ENCODE measurements at regions not wholly inside any gene's neighbourhood (a gene's known extent, or its start where the extent isn't known, plus 50 kb on each side); places are given as distances from the start of the nearest gene placed in this dataset.

DNA sequence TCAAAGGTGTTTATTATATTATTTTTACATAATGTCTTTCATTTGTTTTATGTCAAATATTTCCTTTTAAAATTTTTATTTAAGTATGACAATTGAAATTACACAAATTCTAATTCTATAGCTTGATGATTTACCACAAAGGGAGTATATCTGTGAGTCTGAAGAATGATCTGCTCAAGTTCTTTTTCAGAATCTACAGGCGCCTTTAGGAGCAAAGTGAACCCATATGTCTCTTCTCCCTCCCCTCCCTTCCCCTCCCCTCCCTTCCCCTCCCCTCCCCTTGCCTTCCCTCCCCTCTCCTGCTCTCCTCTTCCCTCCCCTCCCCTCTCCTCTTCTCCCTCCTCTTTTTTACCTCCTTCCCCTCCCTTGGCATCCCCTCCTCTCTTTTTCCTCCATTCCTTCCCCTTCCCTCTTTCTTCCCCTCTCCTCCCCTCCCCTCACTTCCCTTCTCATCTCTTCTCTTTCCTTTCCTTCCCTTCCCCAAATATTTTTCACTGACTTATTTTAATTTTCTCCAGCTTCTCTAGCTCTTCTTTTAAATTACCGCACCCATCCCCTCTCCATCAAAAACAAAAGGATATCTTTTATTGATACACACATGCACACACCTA lies 495.3 kb upstream of the PIK3R1 start:
- Histone ChIP-seq H2AFZ (ENCODE audit: low read length, unreplicated experiment) (no peak overlapping the region), H3K4me3 (ENCODE audit: low read depth, low read length) (no peak overlapping the region), H3K79me2 (ENCODE audit: control insufficient read depth, insufficient read depth, low read length, unreplicated experiment) (no peaks in the 10 kb centered on the region), H3K27me3 (ENCODE audit: insufficient read depth, low read length) (no peaks in the 10 kb centered on the region), H3K27ac (ENCODE audit: low read depth, low read length) (no peak overlapping the region), H3K36me3 (ENCODE audit: insufficient read depth, low read length) (no peaks in the 10 kb centered on the region), H3K4me1 (ENCODE audit: control insufficient read depth, insufficient read depth, low read length, unreplicated experiment) (no peaks in the 10 kb centered on the region)

- H3K4me3 ChIP-seq (ENCODE audit: low read depth, low read length), result no peak overlapping the region
- H3K27ac ChIP-seq (ENCODE audit: low read depth, low read length), result no peak overlapping the region
- H2AFZ ChIP-seq (ENCODE audit: low read length, unreplicated experiment), result no peak overlapping the region
- H3K4me1 ChIP-seq (ENCODE audit: control insufficient read depth, insufficient read depth, low read length, unreplicated experiment), result no peaks in the 10 kb centered on the region
- no peaks in the 10 kb centered on the region for H3K36me3 ChIP-seq (ENCODE audit: insufficient read depth, low read length)
- no peaks in the 10 kb centered on the region for H3K27me3 ChIP-seq (ENCODE audit: insufficient read depth, low read length)
- no peaks in the 10 kb centered on the region for H3K79me2 ChIP-seq (ENCODE audit: control insufficient read depth, insufficient read depth, low read length, unreplicated experiment)
Observed at GRCh38 chr5:67702008-67702407, 505.4 kb upstream of the CD180 start.

- H3K4me3 ChIP-seq (ENCODE audit: low read depth, low read length), result no peak overlapping the region
- H2AFZ ChIP-seq (ENCODE audit: low read length, unreplicated experiment), result no peak overlapping the region
- no peak overlapping the region for H3K27ac ChIP-seq (ENCODE audit: low read depth, low read length)
Observed at GRCh38 chr5:67699560-67699959, 503.0 kb upstream of the CD180 start.

GRCh38 chr5:67696446-67696845 lies 499.8 kb upstream of the CD180 start:
- Histone ChIP-seq H3K4me3 (ENCODE audit: low read depth, low read length) (no peak overlapping the region), H3K27me3 (ENCODE audit: insufficient read depth, low read length) (no peaks in the 10 kb centered on the region), H3K36me3 (ENCODE audit: insufficient read depth, low read length) (no peaks in the 10 kb centered on the region), H3K79me2 (ENCODE audit: control insufficient read depth, insufficient read depth, low read length, unreplicated experiment) (no peaks in the 10 kb centered on the region), H3K27ac (ENCODE audit: low read depth, low read length) (no peak overlapping the region), H3K4me1 (ENCODE audit: control insufficient read depth, insufficient read depth, low read length, unreplicated experiment) (no peaks in the 10 kb centered on the region), H2AFZ (ENCODE audit: low read length, unreplicated experiment) (no peak overlapping the region)

More at GRCh38 chr5:67699560-67699959, 503.0 kb upstream of the CD180 start:
- Histone ChIP-seq H3K36me3 (ENCODE audit: insufficient read depth, low read length) (no peaks in the 10 kb centered on the region), H3K4me1 (ENCODE audit: control insufficient read depth, insufficient read depth, low read length, unreplicated experiment) (no peaks in the 10 kb centered on the region), H3K27me3 (ENCODE audit: insufficient read depth, low read length) (no peaks in the 10 kb centered on the region), H3K79me2 (ENCODE audit: control insufficient read depth, insufficient read depth, low read length, unreplicated experiment) (no peaks in the 10 kb centered on the region)

DNA sequence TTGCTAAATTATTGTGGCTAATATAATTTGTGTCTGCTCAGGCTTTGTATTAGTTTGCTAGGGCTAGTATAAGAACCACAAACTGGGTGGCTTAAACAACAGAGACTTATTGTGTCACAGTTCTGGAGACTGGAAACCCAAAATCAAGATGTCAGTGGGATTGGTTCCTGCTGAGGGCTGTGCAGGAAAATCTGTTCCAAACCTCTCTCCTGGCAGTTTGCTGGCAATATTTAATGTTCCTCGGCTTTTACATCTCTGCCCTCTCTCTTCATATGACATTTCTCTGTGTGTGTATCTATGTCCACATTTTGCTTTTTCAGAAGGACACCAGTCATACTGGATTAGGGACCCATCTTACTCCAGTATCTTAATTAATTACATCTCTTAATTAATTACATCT lies 498.8 kb upstream of the CD180 start:
- Histone ChIP-seq H3K79me2 (ENCODE audit: control insufficient read depth, insufficient read depth, low read length, unreplicated experiment) (no peaks in the 10 kb centered on the region), H3K27ac (ENCODE audit: low read depth, low read length) (no peak overlapping the region), H3K27me3 (ENCODE audit: insufficient read depth, low read length) (no peaks in the 10 kb centered on the region), H3K36me3 (ENCODE audit: insufficient read depth, low read length) (no peaks in the 10 kb centered on the region), H3K4me1 (ENCODE audit: control insufficient read depth, insufficient read depth, low read length, unreplicated experiment) (no peaks in the 10 kb centered on the region), H2AFZ (ENCODE audit: low read length, unreplicated experiment) (no peak overlapping the region), H3K4me3 (ENCODE audit: low read depth, low read length) (no peak overlapping the region)

GRCh38 chr5:67694810-67695191 lies 498.2 kb upstream of the CD180 start:
- H3K27ac ChIP-seq (ENCODE audit: low read depth, low read length), result no peak overlapping the region
- no peaks in the 10 kb centered on the region for H3K36me3 ChIP-seq (ENCODE audit: insufficient read depth, low read length)
- no peak overlapping the region for H3K4me3 ChIP-seq (ENCODE audit: low read depth, low read length)
- H3K4me1 ChIP-seq (ENCODE audit: control insufficient read depth, insufficient read depth, low read length, unreplicated experiment), result no peaks in the 10 kb centered on the region
- no peak overlapping the region for H2AFZ ChIP-seq (ENCODE audit: low read length, unreplicated experiment)
- H3K27me3 ChIP-seq (ENCODE audit: insufficient read depth, low read length), result no peaks in the 10 kb centered on the region
- H3K79me2 ChIP-seq (ENCODE audit: control insufficient read depth, insufficient read depth, low read length, unreplicated experiment), result no peaks in the 10 kb centered on the region

DNA sequence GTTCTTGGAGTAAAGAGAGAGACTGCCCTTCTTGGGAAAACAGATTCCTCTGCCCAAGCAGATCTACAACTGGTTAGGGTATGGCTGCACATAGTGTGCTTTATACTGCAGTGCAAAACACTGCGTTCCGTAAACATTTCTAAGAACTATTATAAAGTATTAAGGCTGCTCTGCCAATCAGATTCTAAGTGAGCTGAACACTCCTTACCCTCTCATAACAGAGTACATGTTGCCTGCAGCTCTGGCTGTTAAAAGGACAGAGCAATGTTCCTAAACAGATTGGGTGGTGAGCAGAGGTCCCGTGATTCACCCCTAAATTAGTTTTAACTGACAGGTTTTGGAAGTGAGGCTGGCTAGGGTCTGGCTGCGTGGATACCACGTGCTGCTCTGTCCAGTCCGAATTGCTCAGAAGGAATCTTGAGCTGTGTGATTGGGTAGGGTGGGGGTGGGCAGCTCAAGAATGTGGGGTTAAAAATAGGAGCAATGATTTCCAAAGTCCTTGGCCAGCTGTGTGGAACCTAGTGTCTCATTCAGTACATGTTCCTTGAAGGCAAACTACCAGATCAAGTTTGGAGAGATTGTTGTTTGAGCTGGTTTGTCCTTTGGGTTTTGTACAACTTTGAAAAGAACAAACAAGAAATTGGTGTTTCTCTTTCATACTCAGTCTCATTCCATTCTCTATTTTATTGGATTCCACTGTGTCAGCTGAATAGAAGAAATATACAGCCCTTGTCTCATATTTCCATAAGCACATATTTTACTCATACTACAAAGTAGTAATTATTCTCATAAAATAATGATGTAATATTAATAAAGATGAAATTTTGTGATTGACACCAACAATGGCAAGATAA lies 497.6 kb upstream of the CD180 start:
- Histone ChIP-seq H3K79me2 (ENCODE audit: control insufficient read depth, insufficient read depth, low read length, unreplicated experiment) (no peaks in the 10 kb centered on the region), H3K27me3 (ENCODE audit: insufficient read depth, low read length) (no peaks in the 10 kb centered on the region), H3K36me3 (ENCODE audit: insufficient read depth, low read length) (no peaks in the 10 kb centered on the region), H3K4me3 (ENCODE audit: low read depth, low read length) (no peak overlapping the region), H3K4me1 (ENCODE audit: control insufficient read depth, insufficient read depth, low read length, unreplicated experiment) (no peaks in the 10 kb centered on the region), H2AFZ (ENCODE audit: low read length, unreplicated experiment) (no peak overlapping the region), H3K27ac (ENCODE audit: low read depth, low read length) (no peak overlapping the region)

GRCh38 chr5:67686746-67687145 lies 490.1 kb upstream of the CD180 start:
- Histone ChIP-seq H3K4me3 (ENCODE audit: low read depth, low read length) (no peak overlapping the region), H3K4me1 (ENCODE audit: control insufficient read depth, insufficient read depth, low read length, unreplicated experiment) (no peaks in the 10 kb centered on the region)

DNA sequence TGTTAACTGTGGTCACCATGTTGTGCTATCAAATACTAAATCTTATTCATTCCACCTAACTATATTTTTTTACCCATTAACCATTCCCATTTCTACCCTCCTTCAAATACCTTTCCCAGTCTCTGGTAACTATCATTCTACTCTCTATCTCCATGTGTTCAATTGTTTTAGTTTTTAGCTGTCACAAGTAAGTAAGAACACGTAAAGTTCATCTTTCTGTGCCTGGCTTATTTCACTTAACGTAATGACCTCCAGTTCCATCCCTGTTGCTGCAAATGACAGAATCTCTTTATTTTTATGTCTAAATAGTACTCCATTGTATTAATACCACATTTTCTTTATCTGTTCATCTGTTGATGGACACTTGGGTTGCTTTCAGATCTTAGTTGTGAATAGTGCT lies 485.1 kb upstream of the CD180 start:
- Histone ChIP-seq H3K36me3 (ENCODE audit: insufficient read depth, low read length) (no peaks in the 10 kb centered on the region), H3K27me3 (ENCODE audit: insufficient read depth, low read length) (no peaks in the 10 kb centered on the region), H3K4me3 (ENCODE audit: low read depth, low read length) (no peak overlapping the region), H3K4me1 (ENCODE audit: control insufficient read depth, insufficient read depth, low read length, unreplicated experiment) (no peaks in the 10 kb centered on the region), H3K27ac (ENCODE audit: low read depth, low read length) (no peak overlapping the region), H3K79me2 (ENCODE audit: control insufficient read depth, insufficient read depth, low read length, unreplicated experiment) (no peaks in the 10 kb centered on the region), H2AFZ (ENCODE audit: low read length, unreplicated experiment) (no peak overlapping the region)

More at GRCh38 chr5:67686746-67687145, 490.1 kb upstream of the CD180 start:
- no peaks in the 10 kb centered on the region for H3K27me3 ChIP-seq (ENCODE audit: insufficient read depth, low read length)
- H3K36me3 ChIP-seq (ENCODE audit: insufficient read depth, low read length), result no peaks in the 10 kb centered on the region
- no peak overlapping the region for H3K27ac ChIP-seq (ENCODE audit: low read depth, low read length)
- no peaks in the 10 kb centered on the region for H3K79me2 ChIP-seq (ENCODE audit: control insufficient read depth, insufficient read depth, low read length, unreplicated experiment)
- no peak overlapping the region for H2AFZ ChIP-seq (ENCODE audit: low read length, unreplicated experiment)

- no peaks in the 10 kb centered on the region for H3K4me1 ChIP-seq (ENCODE audit: control insufficient read depth, insufficient read depth, low read length, unreplicated experiment)
- no peaks in the 10 kb centered on the region for H3K79me2 ChIP-seq (ENCODE audit: control insufficient read depth, insufficient read depth, low read length, unreplicated experiment)
- H3K27me3 ChIP-seq (ENCODE audit: insufficient read depth, low read length), result no peaks in the 10 kb centered on the region
- H3K4me3 ChIP-seq (ENCODE audit: low read depth, low read length), result no peak overlapping the region
- H3K27ac ChIP-seq (ENCODE audit: low read depth, low read length), result no peak overlapping the region
- H2AFZ ChIP-seq (ENCODE audit: low read length, unreplicated experiment), result no peak overlapping the region
- no peaks in the 10 kb centered on the region for H3K36me3 ChIP-seq (ENCODE audit: insufficient read depth, low read length)
Observed at GRCh38 chr5:67680099-67680498, 483.5 kb upstream of the CD180 start.
